ENCODE measurements at regions not wholly inside any gene's neighbourhood (a gene's known extent, or its start where the extent isn't known, plus 50 kb on each side); places are given as distances from the start of the nearest gene placed in this dataset.

DNA sequence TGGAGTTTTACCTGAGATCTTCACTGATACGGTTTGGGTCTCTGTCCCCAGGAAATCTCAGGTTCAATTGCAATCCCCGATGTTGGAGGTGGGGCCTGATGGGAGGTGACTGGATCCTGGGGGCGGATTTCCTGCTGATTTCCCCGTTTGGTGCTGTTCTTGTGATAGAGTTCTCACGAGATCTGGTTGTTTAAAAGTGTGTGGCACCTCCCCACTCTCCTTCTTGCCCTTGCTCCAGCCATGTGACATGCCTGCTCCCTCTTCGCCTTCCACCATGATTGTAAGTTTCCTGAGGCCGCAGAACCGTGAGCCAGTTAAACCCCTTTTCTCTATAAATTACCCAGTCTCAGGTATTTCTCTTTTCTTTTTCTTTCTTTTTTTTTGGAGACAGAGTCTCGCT lies 126.4 kb upstream of the SLC45A1 start:
- TF ChIP-seq, protein P1, sequence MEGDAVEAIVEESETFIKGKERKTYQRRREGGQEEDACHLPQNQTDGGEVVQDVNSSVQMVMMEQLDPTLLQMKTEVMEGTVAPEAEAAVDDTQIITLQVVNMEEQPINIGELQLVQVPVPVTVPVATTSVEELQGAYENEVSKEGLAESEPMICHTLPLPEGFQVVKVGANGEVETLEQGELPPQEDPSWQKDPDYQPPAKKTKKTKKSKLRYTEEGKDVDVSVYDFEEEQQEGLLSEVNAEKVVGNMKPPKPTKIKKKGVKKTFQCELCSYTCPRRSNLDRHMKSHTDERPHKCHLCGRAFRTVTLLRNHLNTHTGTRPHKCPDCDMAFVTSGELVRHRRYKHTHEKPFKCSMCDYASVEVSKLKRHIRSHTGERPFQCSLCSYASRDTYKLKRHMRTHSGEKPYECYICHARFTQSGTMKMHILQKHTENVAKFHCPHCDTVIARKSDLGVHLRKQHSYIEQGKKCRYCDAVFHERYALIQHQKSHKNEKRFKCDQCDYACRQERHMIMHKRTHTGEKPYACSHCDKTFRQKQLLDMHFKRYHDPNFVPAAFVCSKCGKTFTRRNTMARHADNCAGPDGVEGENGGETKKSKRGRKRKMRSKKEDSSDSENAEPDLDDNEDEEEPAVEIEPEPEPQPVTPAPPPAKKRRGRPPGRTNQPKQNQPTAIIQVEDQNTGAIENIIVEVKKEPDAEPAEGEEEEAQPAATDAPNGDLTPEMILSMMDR (IDR thresholded peaks at IDR 0.05; ENCODE audit: insufficient read depth, low read length), result no peak
- TF ChIP-seq, protein P2, sequence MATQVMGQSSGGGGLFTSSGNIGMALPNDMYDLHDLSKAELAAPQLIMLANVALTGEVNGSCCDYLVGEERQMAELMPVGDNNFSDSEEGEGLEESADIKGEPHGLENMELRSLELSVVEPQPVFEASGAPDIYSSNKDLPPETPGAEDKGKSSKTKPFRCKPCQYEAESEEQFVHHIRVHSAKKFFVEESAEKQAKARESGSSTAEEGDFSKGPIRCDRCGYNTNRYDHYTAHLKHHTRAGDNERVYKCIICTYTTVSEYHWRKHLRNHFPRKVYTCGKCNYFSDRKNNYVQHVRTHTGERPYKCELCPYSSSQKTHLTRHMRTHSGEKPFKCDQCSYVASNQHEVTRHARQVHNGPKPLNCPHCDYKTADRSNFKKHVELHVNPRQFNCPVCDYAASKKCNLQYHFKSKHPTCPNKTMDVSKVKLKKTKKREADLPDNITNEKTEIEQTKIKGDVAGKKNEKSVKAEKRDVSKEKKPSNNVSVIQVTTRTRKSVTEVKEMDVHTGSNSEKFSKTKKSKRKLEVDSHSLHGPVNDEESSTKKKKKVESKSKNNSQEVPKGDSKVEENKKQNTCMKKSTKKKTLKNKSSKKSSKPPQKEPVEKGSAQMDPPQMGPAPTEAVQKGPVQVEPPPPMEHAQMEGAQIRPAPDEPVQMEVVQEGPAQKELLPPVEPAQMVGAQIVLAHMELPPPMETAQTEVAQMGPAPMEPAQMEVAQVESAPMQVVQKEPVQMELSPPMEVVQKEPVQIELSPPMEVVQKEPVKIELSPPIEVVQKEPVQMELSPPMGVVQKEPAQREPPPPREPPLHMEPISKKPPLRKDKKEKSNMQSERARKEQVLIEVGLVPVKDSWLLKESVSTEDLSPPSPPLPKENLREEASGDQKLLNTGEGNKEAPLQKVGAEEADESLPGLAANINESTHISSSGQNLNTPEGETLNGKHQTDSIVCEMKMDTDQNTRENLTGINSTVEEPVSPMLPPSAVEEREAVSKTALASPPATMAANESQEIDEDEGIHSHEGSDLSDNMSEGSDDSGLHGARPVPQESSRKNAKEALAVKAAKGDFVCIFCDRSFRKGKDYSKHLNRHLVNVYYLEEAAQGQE (IDR thresholded peaks at IDR 0.05; ENCODE audit: insufficient replicate concordance, low read depth), result no peak
- TF ChIP-seq GABPA (IDR thresholded peaks at IDR 0.05; ENCODE audit: low read depth) (no peak), POLR2AphosphoS5 (IDR thresholded peaks at IDR 0.05; ENCODE audit: low read depth) (no peak)
